Peyer's patch (tissue), 4 donors: ENCODE measurements at regions not wholly inside any gene's neighbourhood (a gene's known extent, or its start where the extent isn't known, plus 50 kb on each side); places are given as distances from the start of the nearest gene placed in this dataset.
"Not testable (repeated sequence)": the region's sequence is repeated elsewhere in the genome, so short reads cannot be mapped to it uniquely, and the experiment has no call there.

ENCODE experiments used
- POLR2A ChIP-seq, 2 donors: fragments of 450-650 bp; IDR thresholded peaks; one replicate each; pipeline ENCODE4 v1.5.1; 2017; ENCODE audit warnings: antibody characterized with exemption in 2 of 2, mild to moderate bottlenecking in 2 of 2, moderate library complexity in 2 of 2
- TF ChIP-seq, protein P1 (sequence below), 6 experiments: fragments of 450-650 bp in 4 of 6; fragments of 200-600 bp in 2 of 6; sonication (generic) in 1 of 6; IDR thresholded peaks; one replicate each; pipeline ENCODE4 v1.5.1; 2017 to 2019; ENCODE audit warnings: antibody characterized with exemption in 6 of 6, mild to moderate bottlenecking in 3 of 6, moderate library complexity in 1 of 6

- TF ChIP-seq, protein P1, sequence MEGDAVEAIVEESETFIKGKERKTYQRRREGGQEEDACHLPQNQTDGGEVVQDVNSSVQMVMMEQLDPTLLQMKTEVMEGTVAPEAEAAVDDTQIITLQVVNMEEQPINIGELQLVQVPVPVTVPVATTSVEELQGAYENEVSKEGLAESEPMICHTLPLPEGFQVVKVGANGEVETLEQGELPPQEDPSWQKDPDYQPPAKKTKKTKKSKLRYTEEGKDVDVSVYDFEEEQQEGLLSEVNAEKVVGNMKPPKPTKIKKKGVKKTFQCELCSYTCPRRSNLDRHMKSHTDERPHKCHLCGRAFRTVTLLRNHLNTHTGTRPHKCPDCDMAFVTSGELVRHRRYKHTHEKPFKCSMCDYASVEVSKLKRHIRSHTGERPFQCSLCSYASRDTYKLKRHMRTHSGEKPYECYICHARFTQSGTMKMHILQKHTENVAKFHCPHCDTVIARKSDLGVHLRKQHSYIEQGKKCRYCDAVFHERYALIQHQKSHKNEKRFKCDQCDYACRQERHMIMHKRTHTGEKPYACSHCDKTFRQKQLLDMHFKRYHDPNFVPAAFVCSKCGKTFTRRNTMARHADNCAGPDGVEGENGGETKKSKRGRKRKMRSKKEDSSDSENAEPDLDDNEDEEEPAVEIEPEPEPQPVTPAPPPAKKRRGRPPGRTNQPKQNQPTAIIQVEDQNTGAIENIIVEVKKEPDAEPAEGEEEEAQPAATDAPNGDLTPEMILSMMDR (IDR thresholded peaks at IDR 0.05), result peak in 1 of 6 experiments; percentile 48
- TF ChIP-seq POLR2A (IDR thresholded peaks at IDR 0.05), result not testable (repeated sequence)
These were observed 867.2 kb downstream of the SPATA31A1 start for GRCh38 chr9:40222617-40223200.
